Mesenchymal stem cell (in vitro differentiated cells and primary cell): ENCODE measurements at regions not wholly inside any gene's neighbourhood (a gene's known extent, or its start where the extent isn't known, plus 50 kb on each side); places are given as distances from the start of the nearest gene placed in this dataset.

ENCODE experiments used
- DNase-seq: peaks from one replicate; pipeline ENCODE4 v3.0.0-alpha.2; 2013
- H2AFZ ChIP-seq: one replicate; pipeline ENCODE4 v1.6.1; 2013; ENCODE audit warnings: low read depth, mild to moderate bottlenecking, control low read depth, inconsistent platforms, low read length, moderate library complexity
- H2AK5ac ChIP-seq: 2 replicates; pipeline ENCODE4 v1.6.1; 2013; ENCODE audit warnings: low read length, moderate library complexity, mild to moderate bottlenecking, inconsistent platforms; ENCODE audit not compliant: severe bottlenecking
- H2BK120ac ChIP-seq: one replicate; pipeline ENCODE4 v1.6.1; 2013; ENCODE audit warnings: low read depth, mild to moderate bottlenecking, inconsistent platforms, low read length, moderate library complexity
- H2BK12ac ChIP-seq, 2 experiments: one replicate each; pipeline ENCODE4 v1.6.1; 2013; ENCODE audit warnings: inconsistent platforms in 2 of 2, low read length in 2 of 2, mild to moderate bottlenecking in 2 of 2, moderate library complexity in 2 of 2, control low read depth in 1 of 2
- H2BK15ac ChIP-seq: one replicate; pipeline ENCODE4 v1.6.1; 2013; ENCODE audit warnings: mild to moderate bottlenecking, low read depth, inconsistent platforms; ENCODE audit not compliant: poor library complexity, severe bottlenecking
- H2BK5ac ChIP-seq: 2 replicates; pipeline ENCODE4 v1.6.1; 2013; ENCODE audit warnings: low read depth, mild to moderate bottlenecking, low read length, control low read depth, inconsistent platforms; ENCODE audit not compliant: poor library complexity, severe bottlenecking
- H3K14ac ChIP-seq, 2 experiments: one replicate each; pipeline ENCODE4 v1.6.1; 2013; ENCODE audit warnings: inconsistent platforms in 2 of 2, low read length in 2 of 2, control low read depth in 1 of 2, mild to moderate bottlenecking in 1 of 2, moderate library complexity in 1 of 2
- H3K18ac ChIP-seq, 2 experiments: one replicate each; pipeline ENCODE4 v1.6.1; 2013; ENCODE audit warnings: inconsistent platforms in 2 of 2, low read length in 2 of 2, control low read depth in 1 of 2, low read depth in 1 of 2, mild to moderate bottlenecking in 1 of 2
- H3K23ac ChIP-seq, 2 experiments: one replicate each; pipeline ENCODE4 v1.6.1; 2013; ENCODE audit warnings: inconsistent platforms in 2 of 2, low read length in 2 of 2, mild to moderate bottlenecking in 2 of 2, moderate library complexity in 2 of 2, control low read depth in 1 of 2
- H3K27ac ChIP-seq: 2 replicates; pipeline ENCODE4 v1.5.1; 2013; ENCODE audit warnings: mild to moderate bottlenecking, moderate library complexity, low read length, control low read depth, inconsistent platforms; ENCODE audit not compliant: poor library complexity, severe bottlenecking
- H3K27me3 ChIP-seq, 2 experiments: 2 replicates each; pipeline versions ENCODE4 v1.6.1 to v1.7.0; 2013; ENCODE audit warnings: low read length in 2 of 2, mild to moderate bottlenecking in 2 of 2, moderate library complexity in 2 of 2, control low read depth in 1 of 2, inconsistent platforms in 1 of 2; ENCODE audit not compliant: control insufficient read depth in 1 of 2, insufficient read depth in 1 of 2
- H3K36me3 ChIP-seq, 2 experiments: 2 replicates each; pipeline versions ENCODE4 v1.6.1 to v1.7.0; 2013; ENCODE audit warnings: low read length in 2 of 2, control low read depth in 1 of 2, inconsistent platforms in 1 of 2, low read depth in 1 of 2, mild to moderate bottlenecking in 1 of 2; ENCODE audit not compliant: insufficient read depth in 2 of 2, control insufficient read depth in 1 of 2
- H3K4ac ChIP-seq, 2 experiments: one replicate each; pipeline ENCODE4 v1.6.1; 2013; ENCODE audit warnings: inconsistent platforms in 2 of 2, low read length in 2 of 2, mild to moderate bottlenecking in 2 of 2, moderate library complexity in 2 of 2, control low read depth in 1 of 2, low read depth in 1 of 2
- H3K4me1 ChIP-seq: 2 replicates; pipeline ENCODE4 v1.6.1; 2013; ENCODE audit warnings: low read depth, low read length, control low read depth; ENCODE audit not compliant: control insufficient read depth, insufficient read depth
- H3K4me2 ChIP-seq: 2 replicates; pipeline ENCODE4 v1.6.1; 2013; ENCODE audit warnings: low read length, mild to moderate bottlenecking, inconsistent platforms; ENCODE audit not compliant: poor library complexity, severe bottlenecking
- H3K4me3 ChIP-seq, 2 experiments: 2 replicates each; pipeline versions ENCODE4 v1.5.1 to v1.7.0; 2013; ENCODE audit warnings: low read length in 2 of 2, mild to moderate bottlenecking in 2 of 2, control low read depth in 1 of 2, low read depth in 1 of 2; ENCODE audit not compliant: insufficient read depth in 1 of 2
- H3K79me1 ChIP-seq: replicated peaks from 2 replicates; pipeline ENCODE4 v1.6.1; 2013; ENCODE audit warnings: mild to moderate bottlenecking, control low read depth, low read length, inconsistent platforms; ENCODE audit not compliant: poor library complexity, severe bottlenecking
- H3K9ac ChIP-seq: 2 replicates; pipeline ENCODE4 v1.7.0; 2013; ENCODE audit warnings: mild to moderate bottlenecking, low read length, moderate library complexity
- H3K9me3 ChIP-seq: 2 replicates; pipeline ENCODE4 v1.7.0; 2013; ENCODE audit warnings: mild to moderate bottlenecking, low read length; ENCODE audit not compliant: control insufficient read depth
- H4K8ac ChIP-seq: one replicate; pipeline ENCODE4 v1.6.1; 2013; ENCODE audit warnings: inconsistent platforms, mild to moderate bottlenecking, low read length, moderate library complexity
- H4K91ac ChIP-seq: one replicate; pipeline ENCODE4 v1.6.1; 2013; ENCODE audit warnings: mild to moderate bottlenecking, low read length, inconsistent platforms
- WGBS: methylation state at CpG from one replicate; pipeline ENCODE4 v1.1.7; 2013; ENCODE audit warnings: mixed read lengths; 5-methylcytosine and 5-hydroxymethylcytosine counted together

DNA sequence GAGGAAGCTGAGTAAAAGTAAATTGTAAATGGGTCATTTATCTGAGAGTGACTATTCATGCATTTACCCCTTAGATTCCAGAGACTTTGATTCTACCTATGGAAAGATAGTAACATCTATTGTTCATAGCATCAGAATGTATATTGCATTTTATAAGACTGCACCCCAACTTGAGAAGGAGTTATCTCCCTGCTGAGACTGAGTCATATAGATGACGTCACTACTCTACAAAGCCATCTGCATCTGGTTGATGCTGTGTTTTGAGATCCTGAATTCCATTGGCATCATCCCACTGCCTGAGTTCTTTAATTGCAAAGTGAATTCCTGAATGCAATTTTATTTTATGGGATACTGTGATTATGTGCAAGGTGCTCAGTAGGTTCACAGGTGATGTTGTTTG lies 444.0 kb upstream of the SLC35B3 start:
- Histone ChIP-seq H2AFZ (no peak overlapping the region), H4K91ac (no peak overlapping the region), H3K18ac (no peak overlapping the region), H3K36me3 (no peaks in the 10 kb centered on the region), H3K27me3 (no peaks in the 10 kb centered on the region), H3K27ac (no peak overlapping the region), H3K23ac (no peak overlapping the region), H2BK5ac (no peak overlapping the region), H2BK120ac (no peak overlapping the region), H3K9me3 (peaks cover 7% of the 10 kb centered on the region), H3K4me2 (no peak overlapping the region), H3K14ac (no peak overlapping the region), H3K4ac (no peak overlapping the region), H3K79me1 (no peaks in the 10 kb centered on the region), H3K4me3 (no peak overlapping the region), H2AK5ac (no peak overlapping the region), H4K8ac (no peak overlapping the region), H3K4me1 (no peaks in the 10 kb centered on the region), H3K9ac (no peak overlapping the region), H2BK15ac (no peak overlapping the region), H2BK12ac (no peak overlapping the region)
- no peak for DNase-seq
- WGBS, result 77% methylated on average over 1 of the region's 1 CpG

DNA sequence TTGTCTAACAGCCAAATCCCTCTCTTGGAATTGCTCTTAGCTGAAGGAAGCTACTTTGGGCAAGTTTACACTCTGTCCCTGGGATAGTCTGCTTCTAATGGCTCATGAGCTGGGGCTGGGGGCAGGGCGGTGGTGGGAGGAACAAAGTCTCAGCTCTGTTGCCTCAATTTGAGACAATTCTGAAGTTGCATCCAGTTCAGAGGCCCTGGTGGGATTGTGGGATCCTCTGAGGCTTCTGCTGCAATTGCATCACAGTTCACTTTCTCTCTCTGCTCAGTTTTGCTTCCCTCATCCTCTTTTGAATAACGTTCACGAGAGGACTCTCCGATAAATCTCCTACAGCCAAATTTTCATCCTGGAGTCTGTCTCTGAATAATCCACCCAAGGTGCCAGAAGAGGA lies 440.6 kb upstream of the SLC35B3 start:
- H3K14ac ChIP-seq, result no peak overlapping the region
- no peak overlapping the region for H4K91ac ChIP-seq
- H3K4ac ChIP-seq, result no peak overlapping the region
- no peak for DNase-seq
- H3K4me1 ChIP-seq, result no peaks in the 10 kb centered on the region
- no peak overlapping the region for H3K18ac ChIP-seq
- no peaks in the 10 kb centered on the region for H3K79me1 ChIP-seq
- H3K27ac ChIP-seq, result no peak overlapping the region
- 90% methylated on average over 4 of the region's 4 CpGs for WGBS
- no peak overlapping the region for H2BK15ac ChIP-seq
- no peaks in the 10 kb centered on the region for H3K27me3 ChIP-seq
- no peak overlapping the region for H2AK5ac ChIP-seq
- no peak overlapping the region for H2BK12ac ChIP-seq
- H3K4me2 ChIP-seq, result no peak overlapping the region
- H3K36me3 ChIP-seq, result no peaks in the 10 kb centered on the region
- no peak overlapping the region for H2BK5ac ChIP-seq
- H3K4me3 ChIP-seq, result no peak overlapping the region
- H3K9ac ChIP-seq, result no peak overlapping the region
- H2AFZ ChIP-seq, result no peak overlapping the region
- peaks cover 6% of the 10 kb centered on the region for H3K9me3 ChIP-seq
- H2BK120ac ChIP-seq, result no peak overlapping the region
- no peak overlapping the region for H4K8ac ChIP-seq
- no peak overlapping the region for H3K23ac ChIP-seq

DNA sequence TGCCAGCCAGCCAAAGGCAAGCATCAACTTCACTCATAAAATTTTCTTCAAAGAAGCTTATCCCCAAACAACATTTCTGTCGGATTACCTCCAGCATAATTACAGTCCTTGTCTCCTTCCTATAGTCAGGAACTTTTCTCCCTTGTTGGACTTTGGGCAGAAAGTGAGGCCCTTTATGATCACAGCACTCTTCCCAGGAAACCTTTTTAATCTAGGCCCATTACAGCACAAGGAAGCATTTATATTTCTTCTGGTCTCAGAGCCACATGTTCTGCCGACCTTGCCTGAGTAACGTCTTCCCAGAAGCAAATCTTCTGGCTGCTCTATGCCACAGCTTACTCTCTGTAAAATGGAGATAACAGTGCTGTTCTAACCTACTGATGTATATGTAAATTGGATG lies 437.2 kb upstream of the SLC35B3 start:
- no peak overlapping the region for H2BK15ac ChIP-seq
- H3K9ac ChIP-seq, result no peak overlapping the region
- no peak overlapping the region for H2BK120ac ChIP-seq
- no peaks in the 10 kb centered on the region for H3K79me1 ChIP-seq
- H3K27ac ChIP-seq, result no peak overlapping the region
- 94% methylated on average over 3 of the region's 3 CpGs for WGBS
- H3K4me1 ChIP-seq, result no peaks in the 10 kb centered on the region
- H3K18ac ChIP-seq, result no peak overlapping the region
- H4K8ac ChIP-seq, result no peak overlapping the region
- no peaks in the 10 kb centered on the region for H3K36me3 ChIP-seq
- H2BK12ac ChIP-seq, result no peak overlapping the region
- H2AK5ac ChIP-seq, result no peak overlapping the region
- H3K23ac ChIP-seq, result no peak overlapping the region
- H4K91ac ChIP-seq, result no peak overlapping the region
- H3K4ac ChIP-seq, result no peak overlapping the region
- H2AFZ ChIP-seq, result no peak overlapping the region
- H3K4me3 ChIP-seq, result no peak overlapping the region
- H2BK5ac ChIP-seq, result no peak overlapping the region
- no peak overlapping the region for H3K14ac ChIP-seq
- no peaks in the 10 kb centered on the region for H3K27me3 ChIP-seq
- H3K9me3 ChIP-seq, result no peaks in the 10 kb centered on the region
- no peak for DNase-seq
- H3K4me2 ChIP-seq, result no peak overlapping the region

DNA sequence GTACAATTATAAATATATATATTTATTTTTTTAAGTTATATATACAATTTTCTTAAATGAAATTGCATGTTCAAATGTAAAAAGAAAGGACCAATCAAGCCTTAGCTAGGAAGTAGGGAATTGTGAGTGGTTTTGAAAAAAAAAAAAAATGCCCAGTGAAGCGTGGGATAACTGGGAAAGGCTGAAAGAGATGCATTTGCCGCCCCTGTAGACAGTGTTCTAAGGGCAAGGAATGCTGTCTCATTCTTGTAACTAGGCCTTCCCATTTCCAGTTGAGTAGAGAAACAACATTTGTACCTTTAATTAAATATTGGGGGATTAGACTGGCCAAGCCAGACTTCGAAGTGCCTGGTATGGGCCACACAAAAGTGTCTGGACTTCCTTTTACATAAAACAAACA lies 430.1 kb upstream of the SLC35B3 start:
- no peak overlapping the region for H3K18ac ChIP-seq
- no peak overlapping the region for H2BK12ac ChIP-seq
- no peak overlapping the region for H2AK5ac ChIP-seq
- H3K4me3 ChIP-seq, result no peak overlapping the region
- H3K79me1 ChIP-seq, result no peaks in the 10 kb centered on the region
- H3K4ac ChIP-seq, result no peak overlapping the region
- no peak overlapping the region for H3K4me2 ChIP-seq
- H3K9me3 ChIP-seq, result peaks cover 2% of the 10 kb centered on the region
- no peak overlapping the region for H2BK5ac ChIP-seq
- no peak overlapping the region for H2BK120ac ChIP-seq
- H3K14ac ChIP-seq, result no peak overlapping the region
- WGBS, result 72% methylated on average over 3 of the region's 3 CpGs
- H3K9ac ChIP-seq, result no peak overlapping the region
- no peak overlapping the region for H3K23ac ChIP-seq
- H4K91ac ChIP-seq, result no peak overlapping the region
- no peak overlapping the region for H4K8ac ChIP-seq
- H2BK15ac ChIP-seq, result no peak overlapping the region
- no peaks in the 10 kb centered on the region for H3K4me1 ChIP-seq
- H3K27ac ChIP-seq, result no peak overlapping the region
- no peak for DNase-seq
- no peaks in the 10 kb centered on the region for H3K36me3 ChIP-seq
- H2AFZ ChIP-seq, result no peak overlapping the region
- H3K27me3 ChIP-seq, result no peaks in the 10 kb centered on the region
